ENCODE measurements at regions not wholly inside any gene's neighbourhood (a gene's known extent, or its start where the extent isn't known, plus 50 kb on each side); places are given as distances from the start of the nearest gene placed in this dataset.

DNA sequence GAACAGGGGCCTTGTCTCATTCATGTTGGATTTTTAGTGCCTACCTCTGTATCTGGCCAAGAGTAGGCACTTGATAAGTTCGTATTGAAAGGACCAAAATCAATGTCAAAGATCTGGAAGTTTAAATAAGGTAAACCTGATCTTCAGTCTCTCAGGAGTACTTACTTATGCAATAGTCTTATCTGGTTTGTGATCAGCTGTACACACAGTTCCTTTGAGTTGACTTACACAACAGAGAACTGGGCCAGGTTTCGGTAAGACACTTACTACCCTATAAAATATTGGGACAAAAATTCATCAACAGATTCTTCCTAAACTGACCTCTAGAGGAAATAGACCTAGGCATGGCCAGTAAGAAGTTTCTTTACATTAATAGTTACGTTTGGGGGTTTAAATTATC lies 113.6 kb upstream of the NXPH2 start:
- TF ChIP-seq, protein P1, sequence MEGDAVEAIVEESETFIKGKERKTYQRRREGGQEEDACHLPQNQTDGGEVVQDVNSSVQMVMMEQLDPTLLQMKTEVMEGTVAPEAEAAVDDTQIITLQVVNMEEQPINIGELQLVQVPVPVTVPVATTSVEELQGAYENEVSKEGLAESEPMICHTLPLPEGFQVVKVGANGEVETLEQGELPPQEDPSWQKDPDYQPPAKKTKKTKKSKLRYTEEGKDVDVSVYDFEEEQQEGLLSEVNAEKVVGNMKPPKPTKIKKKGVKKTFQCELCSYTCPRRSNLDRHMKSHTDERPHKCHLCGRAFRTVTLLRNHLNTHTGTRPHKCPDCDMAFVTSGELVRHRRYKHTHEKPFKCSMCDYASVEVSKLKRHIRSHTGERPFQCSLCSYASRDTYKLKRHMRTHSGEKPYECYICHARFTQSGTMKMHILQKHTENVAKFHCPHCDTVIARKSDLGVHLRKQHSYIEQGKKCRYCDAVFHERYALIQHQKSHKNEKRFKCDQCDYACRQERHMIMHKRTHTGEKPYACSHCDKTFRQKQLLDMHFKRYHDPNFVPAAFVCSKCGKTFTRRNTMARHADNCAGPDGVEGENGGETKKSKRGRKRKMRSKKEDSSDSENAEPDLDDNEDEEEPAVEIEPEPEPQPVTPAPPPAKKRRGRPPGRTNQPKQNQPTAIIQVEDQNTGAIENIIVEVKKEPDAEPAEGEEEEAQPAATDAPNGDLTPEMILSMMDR (tag by site-specific recombination; IDR thresholded peaks at IDR 0.05), result no peak
- TF ChIP-seq, protein P2, sequence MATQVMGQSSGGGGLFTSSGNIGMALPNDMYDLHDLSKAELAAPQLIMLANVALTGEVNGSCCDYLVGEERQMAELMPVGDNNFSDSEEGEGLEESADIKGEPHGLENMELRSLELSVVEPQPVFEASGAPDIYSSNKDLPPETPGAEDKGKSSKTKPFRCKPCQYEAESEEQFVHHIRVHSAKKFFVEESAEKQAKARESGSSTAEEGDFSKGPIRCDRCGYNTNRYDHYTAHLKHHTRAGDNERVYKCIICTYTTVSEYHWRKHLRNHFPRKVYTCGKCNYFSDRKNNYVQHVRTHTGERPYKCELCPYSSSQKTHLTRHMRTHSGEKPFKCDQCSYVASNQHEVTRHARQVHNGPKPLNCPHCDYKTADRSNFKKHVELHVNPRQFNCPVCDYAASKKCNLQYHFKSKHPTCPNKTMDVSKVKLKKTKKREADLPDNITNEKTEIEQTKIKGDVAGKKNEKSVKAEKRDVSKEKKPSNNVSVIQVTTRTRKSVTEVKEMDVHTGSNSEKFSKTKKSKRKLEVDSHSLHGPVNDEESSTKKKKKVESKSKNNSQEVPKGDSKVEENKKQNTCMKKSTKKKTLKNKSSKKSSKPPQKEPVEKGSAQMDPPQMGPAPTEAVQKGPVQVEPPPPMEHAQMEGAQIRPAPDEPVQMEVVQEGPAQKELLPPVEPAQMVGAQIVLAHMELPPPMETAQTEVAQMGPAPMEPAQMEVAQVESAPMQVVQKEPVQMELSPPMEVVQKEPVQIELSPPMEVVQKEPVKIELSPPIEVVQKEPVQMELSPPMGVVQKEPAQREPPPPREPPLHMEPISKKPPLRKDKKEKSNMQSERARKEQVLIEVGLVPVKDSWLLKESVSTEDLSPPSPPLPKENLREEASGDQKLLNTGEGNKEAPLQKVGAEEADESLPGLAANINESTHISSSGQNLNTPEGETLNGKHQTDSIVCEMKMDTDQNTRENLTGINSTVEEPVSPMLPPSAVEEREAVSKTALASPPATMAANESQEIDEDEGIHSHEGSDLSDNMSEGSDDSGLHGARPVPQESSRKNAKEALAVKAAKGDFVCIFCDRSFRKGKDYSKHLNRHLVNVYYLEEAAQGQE (tag by site-specific recombination; IDR thresholded peaks at IDR 0.05), result no peak
